ENCODE measurements at regions not wholly inside any gene's neighbourhood (a gene's known extent, or its start where the extent isn't known, plus 50 kb on each side); places are given as distances from the start of the nearest gene placed in this dataset.

DNA sequence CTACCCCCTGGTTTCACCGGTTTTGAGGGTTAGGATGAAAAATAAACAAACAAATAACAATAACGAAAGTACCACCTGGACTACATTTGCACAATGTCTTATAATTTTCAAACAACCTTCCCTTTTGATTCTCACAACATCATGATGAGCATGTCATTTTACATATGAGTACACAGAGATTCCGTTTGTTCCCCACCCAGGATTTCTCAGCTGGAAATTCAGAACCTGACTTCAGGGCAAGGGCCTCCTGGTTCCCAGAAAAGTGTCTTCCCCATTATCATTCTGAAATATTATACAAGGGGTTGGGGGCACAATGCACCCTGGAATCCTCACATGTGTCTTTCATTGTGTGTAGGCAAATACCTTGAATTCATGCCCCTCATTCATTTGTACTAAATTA lies 135.8 kb upstream of the NOCT start:
- Histone ChIP-seq H3K9me3 (ENCODE audit: control insufficient read depth, insufficient read depth, low read length) (no peaks in the 10 kb centered on the region), H3K4me3 (ENCODE audit: low read depth, low read length) (no peak overlapping the region), H3K27me3 (ENCODE audit: control insufficient read depth, insufficient read depth, low read length) (no peaks in the 10 kb centered on the region), H3K27ac (ENCODE audit: low read depth, low read length) (no peak overlapping the region), H3K4me1 (ENCODE audit: control insufficient read depth, insufficient read depth, low read length) (peaks cover 3% of the 10 kb centered on the region), H3K36me3 (ENCODE audit: control insufficient read depth, insufficient read depth, low read length) (no peaks in the 10 kb centered on the region)
- no peak for DNase-seq (ENCODE audit: low read depth in 4 of 6, low spot score in 6 of 6)
- no CpG with 5 or more reads among the region's 3 CpGs for WGBS (ENCODE audit: insufficient coverage)

DNA sequence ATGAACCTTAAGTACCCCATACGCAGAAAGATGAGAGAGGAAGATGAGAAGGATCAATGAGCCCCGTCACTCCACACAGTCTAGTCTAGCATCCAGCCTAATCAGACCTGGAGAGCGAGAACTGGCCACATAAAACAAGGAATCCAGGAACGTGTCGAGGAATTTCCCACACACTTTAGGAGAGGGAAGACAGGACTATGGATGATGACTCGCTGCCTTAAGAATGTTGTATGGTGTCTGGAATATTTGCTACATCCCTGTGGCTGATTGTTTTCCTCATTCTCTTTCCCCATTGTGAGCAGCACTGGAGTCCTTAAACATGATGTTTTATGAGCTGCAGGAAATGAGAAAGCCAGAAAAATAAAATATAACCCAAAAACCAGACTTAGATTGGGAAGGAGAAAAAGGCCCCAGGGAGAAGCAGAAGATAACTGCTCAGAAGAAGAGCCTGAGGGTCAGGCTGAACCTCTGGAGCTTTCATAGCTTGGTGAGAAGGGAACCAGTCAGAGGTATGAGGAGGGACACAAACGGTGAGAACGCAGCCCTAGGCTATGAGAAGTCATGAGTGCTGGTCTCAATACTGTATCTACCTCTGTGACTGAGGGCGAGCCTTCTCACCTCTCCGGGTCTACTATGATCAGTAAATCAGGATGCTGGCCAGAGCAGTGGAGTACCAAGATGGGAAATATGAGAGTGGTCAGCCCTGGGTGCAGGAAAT lies 139.5 kb upstream of the NOCT start:
- H3K9me3 ChIP-seq (ENCODE audit: control insufficient read depth, insufficient read depth, low read length) = no peaks in the 10 kb centered on the region
- WGBS (ENCODE audit: insufficient coverage) = 89% methylated on average over 4 of the region's 10 CpGs
- no peak overlapping the region for H3K27ac ChIP-seq (ENCODE audit: low read depth, low read length)
- peaks cover 9% of the 10 kb centered on the region for H3K4me1 ChIP-seq (ENCODE audit: control insufficient read depth, insufficient read depth, low read length)
- no peak for DNase-seq (ENCODE audit: low read depth in 4 of 6, low spot score in 6 of 6)
- no peak overlapping the region for H3K4me3 ChIP-seq (ENCODE audit: low read depth, low read length)
- no peaks in the 10 kb centered on the region for H3K36me3 ChIP-seq (ENCODE audit: control insufficient read depth, insufficient read depth, low read length)
- no peaks in the 10 kb centered on the region for H3K27me3 ChIP-seq (ENCODE audit: control insufficient read depth, insufficient read depth, low read length)

DNA sequence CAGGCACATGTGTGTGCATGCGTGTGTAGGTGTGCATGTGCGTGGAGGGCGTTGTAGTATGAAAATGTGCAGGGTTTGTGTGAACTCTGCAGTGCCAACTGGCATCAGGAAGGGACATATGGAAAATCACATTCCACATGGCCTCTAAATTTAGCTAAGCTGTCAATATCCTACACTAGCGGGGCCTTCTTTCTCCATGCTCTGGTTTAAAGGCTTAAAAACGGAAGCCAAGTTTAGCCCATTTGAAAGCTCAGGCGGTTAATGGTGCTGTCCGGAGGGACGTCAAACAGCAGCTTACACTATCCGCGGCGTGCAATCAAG lies 144.1 kb upstream of the NOCT start:
- peaks cover 5% of the 10 kb centered on the region for H3K4me1 ChIP-seq (ENCODE audit: control insufficient read depth, insufficient read depth, low read length)
- no peak overlapping the region for H3K27ac ChIP-seq (ENCODE audit: low read depth, low read length)
- 67% methylated on average over 3 of the region's 11 CpGs for WGBS (ENCODE audit: insufficient coverage)
- no peaks in the 10 kb centered on the region for H3K27me3 ChIP-seq (ENCODE audit: control insufficient read depth, insufficient read depth, low read length)
- no peaks in the 10 kb centered on the region for H3K36me3 ChIP-seq (ENCODE audit: control insufficient read depth, insufficient read depth, low read length)
- no peak overlapping the region for H3K4me3 ChIP-seq (ENCODE audit: low read depth, low read length)
- DNase-seq (ENCODE audit: low read depth in 4 of 6, low spot score in 6 of 6) = peak in 2 of 6 donors; percentile 62 to 92
- H3K9me3 ChIP-seq (ENCODE audit: control insufficient read depth, insufficient read depth, low read length) = no peaks in the 10 kb centered on the region

DNA sequence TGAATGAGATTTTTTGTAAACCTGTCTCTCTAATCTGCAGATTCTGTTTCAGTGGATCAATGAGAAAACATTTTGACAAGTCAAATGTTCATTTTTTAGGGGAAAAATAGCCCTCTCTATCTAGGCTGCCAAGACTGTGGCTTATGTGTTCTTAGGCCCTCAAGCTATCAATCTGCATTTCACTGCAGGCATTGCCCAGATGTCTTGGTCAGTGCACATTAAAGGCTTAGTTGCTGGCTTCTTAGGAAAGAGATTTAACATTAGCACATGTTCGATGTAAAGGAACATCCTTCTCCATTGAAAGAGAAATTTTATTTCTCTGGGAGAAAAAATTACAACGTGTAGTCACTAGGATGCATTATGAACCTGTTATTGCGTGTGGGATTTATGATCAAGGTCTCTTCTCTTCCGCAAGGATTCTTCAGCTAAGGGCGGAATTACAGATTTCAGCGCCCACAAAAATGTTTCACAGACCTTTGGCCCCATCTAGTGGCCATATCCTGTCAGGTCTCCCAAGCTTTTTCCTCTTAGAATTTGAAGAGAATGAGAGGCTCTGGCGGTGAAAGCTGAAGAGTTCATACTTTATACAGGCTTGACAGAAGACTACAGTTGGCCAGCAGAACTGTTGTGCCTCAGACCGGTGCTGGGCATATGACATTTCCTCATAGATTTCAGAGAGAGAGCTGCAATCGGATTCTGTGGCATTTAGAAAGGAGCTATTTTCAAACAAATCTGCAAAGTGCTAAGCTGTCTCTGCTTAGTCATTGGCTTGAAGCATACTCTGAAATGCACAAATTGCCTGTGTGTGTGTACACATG lies 144.6 kb upstream of the NOCT start:
- Histone ChIP-seq H3K27me3 (ENCODE audit: control insufficient read depth, insufficient read depth, low read length) (no peaks in the 10 kb centered on the region), H3K4me1 (ENCODE audit: control insufficient read depth, insufficient read depth, low read length) (peaks cover 5% of the 10 kb centered on the region), H3K36me3 (ENCODE audit: control insufficient read depth, insufficient read depth, low read length) (no peaks in the 10 kb centered on the region), H3K9me3 (ENCODE audit: control insufficient read depth, insufficient read depth, low read length) (no peaks in the 10 kb centered on the region), H3K4me3 (ENCODE audit: low read depth, low read length) (no peak overlapping the region), H3K27ac (ENCODE audit: low read depth, low read length) (no peak overlapping the region)
- WGBS (ENCODE audit: insufficient coverage) = 0% methylated on average over 3 of the region's 9 CpGs
- peak; percentile 83 to 98 (median 88) for DNase-seq (ENCODE audit: low read depth in 4 of 6, low spot score in 6 of 6)

DNA sequence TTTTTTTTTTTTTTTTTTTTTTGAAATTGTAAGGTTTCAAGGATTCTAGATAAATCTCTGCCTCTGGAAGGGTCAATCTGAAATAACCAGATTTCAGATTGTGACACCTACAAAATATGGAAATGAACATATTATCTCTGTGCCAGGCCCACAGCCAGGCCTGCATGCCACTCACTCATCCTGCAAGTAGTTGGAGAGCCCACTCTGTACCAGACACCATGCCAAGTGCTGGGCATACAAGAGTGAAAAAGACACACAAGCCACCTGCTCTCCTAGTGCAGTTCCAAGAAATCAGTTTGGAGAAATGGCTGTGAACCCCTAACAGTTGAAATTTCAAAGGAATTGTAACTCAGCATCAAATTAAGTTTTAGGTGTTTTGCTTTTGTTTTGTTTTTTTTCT lies 145.9 kb upstream of the NOCT start:
- DNase-seq (ENCODE audit: low read depth in 4 of 6, low spot score in 6 of 6) = peak in 2 of 6 donors; percentile 47 to 94
- no peak overlapping the region for H3K27ac ChIP-seq (ENCODE audit: low read depth, low read length)
- no peak overlapping the region for H3K4me3 ChIP-seq (ENCODE audit: low read depth, low read length)
- no peaks in the 10 kb centered on the region for H3K36me3 ChIP-seq (ENCODE audit: control insufficient read depth, insufficient read depth, low read length)
- no peaks in the 10 kb centered on the region for H3K9me3 ChIP-seq (ENCODE audit: control insufficient read depth, insufficient read depth, low read length)
- no peaks in the 10 kb centered on the region for H3K27me3 ChIP-seq (ENCODE audit: control insufficient read depth, insufficient read depth, low read length)
- peaks cover 5% of the 10 kb centered on the region for H3K4me1 ChIP-seq (ENCODE audit: control insufficient read depth, insufficient read depth, low read length)

DNA sequence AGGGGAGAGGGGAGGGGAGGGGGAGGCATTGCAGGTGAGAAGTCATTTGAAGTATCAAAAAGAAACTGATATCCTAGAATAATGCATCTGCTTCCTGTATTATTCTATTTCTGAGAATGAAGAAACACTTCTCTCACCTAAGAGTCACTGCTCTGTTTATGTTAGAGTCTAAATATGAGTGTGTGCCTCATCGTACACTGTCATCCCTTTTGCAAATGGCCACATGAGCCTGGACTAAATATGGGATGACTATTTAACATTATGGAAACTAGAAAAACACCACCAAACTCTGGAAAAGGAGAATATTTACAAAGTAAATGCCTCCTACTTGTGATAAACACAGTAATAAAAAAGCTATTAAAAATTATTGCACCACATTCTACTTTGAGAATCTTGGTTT lies 146.4 kb upstream of the NOCT start:
- Histone ChIP-seq H3K9me3 (ENCODE audit: control insufficient read depth, insufficient read depth, low read length) (no peaks in the 10 kb centered on the region), H3K36me3 (ENCODE audit: control insufficient read depth, insufficient read depth, low read length) (no peaks in the 10 kb centered on the region), H3K4me3 (ENCODE audit: low read depth, low read length) (no peak overlapping the region), H3K27me3 (ENCODE audit: control insufficient read depth, insufficient read depth, low read length) (no peaks in the 10 kb centered on the region), H3K4me1 (ENCODE audit: control insufficient read depth, insufficient read depth, low read length) (peaks cover 5% of the 10 kb centered on the region), H3K27ac (ENCODE audit: low read depth, low read length) (no peak overlapping the region)
- WGBS (ENCODE audit: insufficient coverage) = no CpG with 5 or more reads among the region's 1 CpG
- DNase-seq (ENCODE audit: low read depth in 4 of 6, low spot score in 6 of 6) = no peak

DNA sequence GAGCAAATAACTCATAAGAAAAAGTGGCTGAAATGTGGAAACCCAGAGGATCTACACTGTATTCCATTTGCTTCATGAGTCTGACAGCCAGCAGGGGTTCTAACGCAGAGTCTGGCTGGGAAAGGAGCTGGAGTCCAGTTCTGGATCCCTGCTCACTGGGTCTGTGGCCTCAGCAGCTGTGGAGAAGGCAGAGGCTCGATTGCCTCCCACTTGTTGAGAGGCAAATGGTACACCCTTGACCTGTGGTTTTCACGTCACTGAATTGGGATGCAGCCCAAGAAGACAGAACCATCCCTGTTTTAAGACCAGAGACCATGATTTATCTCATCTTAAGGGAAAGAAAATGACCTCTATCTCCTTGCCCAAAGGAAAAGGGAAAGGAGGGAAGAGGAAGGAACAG lies 147.0 kb upstream of the NOCT start:
- Histone ChIP-seq H3K27me3 (ENCODE audit: control insufficient read depth, insufficient read depth, low read length) (no peaks in the 10 kb centered on the region), H3K4me3 (ENCODE audit: low read depth, low read length) (no peak overlapping the region), H3K27ac (ENCODE audit: low read depth, low read length) (no peak overlapping the region), H3K36me3 (ENCODE audit: control insufficient read depth, insufficient read depth, low read length) (no peaks in the 10 kb centered on the region), H3K4me1 (ENCODE audit: control insufficient read depth, insufficient read depth, low read length) (no peaks in the 10 kb centered on the region), H3K9me3 (ENCODE audit: control insufficient read depth, insufficient read depth, low read length) (no peaks in the 10 kb centered on the region)
- DNase-seq (ENCODE audit: low read depth in 4 of 6, low spot score in 6 of 6) = no peak
- WGBS (ENCODE audit: insufficient coverage) = 51% methylated on average over 3 of the region's 3 CpGs

DNA sequence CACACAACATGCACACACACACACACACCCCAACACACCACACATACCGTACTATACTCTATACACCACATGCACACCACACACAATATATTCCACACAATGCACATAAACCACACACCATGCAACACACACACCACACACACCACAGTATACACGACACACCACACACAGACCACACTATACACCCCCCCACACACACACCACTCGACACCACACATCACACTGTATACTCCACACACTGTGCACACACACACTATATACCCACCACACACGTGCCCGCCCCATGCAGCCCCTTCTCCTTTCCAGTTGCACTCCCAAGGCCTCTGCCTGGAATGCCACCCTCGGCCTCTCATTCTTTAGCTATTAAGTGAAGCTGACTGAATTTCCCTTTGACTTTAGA lies 148.2 kb upstream of the NOCT start:
- no peak for DNase-seq (ENCODE audit: low read depth in 4 of 6, low spot score in 6 of 6)
- Histone ChIP-seq H3K4me3 (ENCODE audit: low read depth, low read length) (no peak overlapping the region), H3K36me3 (ENCODE audit: control insufficient read depth, insufficient read depth, low read length) (no peaks in the 10 kb centered on the region), H3K27me3 (ENCODE audit: control insufficient read depth, insufficient read depth, low read length) (no peaks in the 10 kb centered on the region), H3K4me1 (ENCODE audit: control insufficient read depth, insufficient read depth, low read length) (no peaks in the 10 kb centered on the region), H3K9me3 (ENCODE audit: control insufficient read depth, insufficient read depth, low read length) (no peaks in the 10 kb centered on the region), H3K27ac (ENCODE audit: low read depth, low read length) (no peak overlapping the region)
- 70% methylated on average over 6 of the region's 6 CpGs for WGBS (ENCODE audit: insufficient coverage)

DNA sequence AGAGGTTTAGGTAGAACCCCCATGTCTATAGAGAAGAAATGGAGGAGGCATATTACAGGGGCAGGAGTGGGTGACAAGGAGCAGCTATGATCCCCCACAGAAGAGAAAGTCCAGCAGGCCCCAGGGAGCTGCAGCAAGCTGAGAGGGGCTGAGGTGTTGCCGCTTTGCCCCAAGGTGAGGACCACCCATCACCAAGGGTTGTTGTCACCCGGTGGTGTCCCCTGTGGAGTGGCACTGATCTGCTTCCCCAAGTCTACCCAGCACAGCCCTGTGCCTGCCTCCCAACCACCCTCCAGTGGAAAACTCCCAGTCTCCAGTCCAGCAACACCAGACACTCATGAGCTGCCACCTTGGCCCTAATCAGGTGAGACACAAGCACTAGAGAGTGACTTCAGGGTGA lies 149.3 kb upstream of the NOCT start:
- Histone ChIP-seq H3K4me1 (ENCODE audit: control insufficient read depth, insufficient read depth, low read length) (no peaks in the 10 kb centered on the region), H3K9me3 (ENCODE audit: control insufficient read depth, insufficient read depth, low read length) (no peaks in the 10 kb centered on the region), H3K4me3 (ENCODE audit: low read depth, low read length) (no peak overlapping the region), H3K27ac (ENCODE audit: low read depth, low read length) (no peak overlapping the region), H3K36me3 (ENCODE audit: control insufficient read depth, insufficient read depth, low read length) (no peaks in the 10 kb centered on the region), H3K27me3 (ENCODE audit: control insufficient read depth, insufficient read depth, low read length) (no peaks in the 10 kb centered on the region)
- 83% methylated on average over 2 of the region's 2 CpGs for WGBS (ENCODE audit: insufficient coverage)
- no peak for DNase-seq (ENCODE audit: low read depth in 4 of 6, low spot score in 6 of 6)

DNA sequence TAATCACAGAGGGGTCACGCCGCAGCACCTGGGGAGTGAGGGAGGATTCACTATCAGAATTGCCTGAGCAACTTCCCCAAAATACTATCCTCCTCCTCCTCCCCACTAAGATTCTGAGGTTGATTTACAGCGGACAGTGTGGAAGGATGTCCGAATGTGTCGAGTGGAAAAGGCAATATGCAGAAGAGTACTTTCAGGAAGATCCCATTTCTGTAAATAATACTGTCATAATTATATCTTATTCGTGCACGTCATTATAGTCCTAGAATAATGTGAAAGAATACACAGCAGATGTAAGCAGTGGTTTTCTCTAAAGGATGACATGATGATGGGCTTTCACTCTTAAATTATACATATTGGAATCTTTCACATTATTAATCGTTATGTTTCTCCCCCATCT lies 149.8 kb upstream of the NOCT start:
- DNase-seq (ENCODE audit: low read depth in 4 of 6, low spot score in 6 of 6) = no peak
- no peak overlapping the region for H3K4me3 ChIP-seq (ENCODE audit: low read depth, low read length)
- no CpG with 5 or more reads among the region's 8 CpGs for WGBS (ENCODE audit: insufficient coverage)
- no peaks in the 10 kb centered on the region for H3K9me3 ChIP-seq (ENCODE audit: control insufficient read depth, insufficient read depth, low read length)
- no peaks in the 10 kb centered on the region for H3K4me1 ChIP-seq (ENCODE audit: control insufficient read depth, insufficient read depth, low read length)
- no peaks in the 10 kb centered on the region for H3K36me3 ChIP-seq (ENCODE audit: control insufficient read depth, insufficient read depth, low read length)
- H3K27me3 ChIP-seq (ENCODE audit: control insufficient read depth, insufficient read depth, low read length) = no peaks in the 10 kb centered on the region
- no peak overlapping the region for H3K27ac ChIP-seq (ENCODE audit: low read depth, low read length)
